RCC 7860 (cell line): ENCODE measurements at regions not wholly inside any gene's neighbourhood (a gene's known extent, or its start where the extent isn't known, plus 50 kb on each side); places are given as distances from the start of the nearest gene placed in this dataset.

Experiments used
- DNase-seq: peaks from one replicate; pipeline ENCODE4 v3.0.0-alpha.2; 2015; ENCODE audit warnings: low spot score
- FAIRE-seq: peaks from 2 replicates; lab custom pipeline; 2012; peaks lifted over from hg19 to GRCh38; lab: Jason Lieb, UNC

DNA sequence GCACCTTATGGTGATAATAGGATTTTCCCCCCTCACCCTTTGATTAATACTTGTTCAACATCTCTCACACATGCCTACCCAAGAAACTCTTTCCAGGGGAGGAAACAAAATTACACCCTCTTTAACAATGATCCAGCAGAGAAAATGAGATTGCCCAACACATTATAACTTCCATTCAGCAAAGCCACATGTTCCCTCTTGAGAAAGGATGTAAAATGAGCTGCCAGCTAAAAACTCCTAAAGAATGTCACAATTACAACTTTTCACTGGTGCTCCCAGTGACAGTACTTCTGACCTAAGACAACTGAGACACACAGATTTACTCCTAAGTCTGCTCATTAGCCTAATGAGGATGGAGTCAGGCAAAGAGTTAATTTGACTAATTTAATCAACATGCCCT lies 621.4 kb downstream of the DIAPH3 start:
- no peak for FAIRE-seq
- DNase-seq: no peak

DNA sequence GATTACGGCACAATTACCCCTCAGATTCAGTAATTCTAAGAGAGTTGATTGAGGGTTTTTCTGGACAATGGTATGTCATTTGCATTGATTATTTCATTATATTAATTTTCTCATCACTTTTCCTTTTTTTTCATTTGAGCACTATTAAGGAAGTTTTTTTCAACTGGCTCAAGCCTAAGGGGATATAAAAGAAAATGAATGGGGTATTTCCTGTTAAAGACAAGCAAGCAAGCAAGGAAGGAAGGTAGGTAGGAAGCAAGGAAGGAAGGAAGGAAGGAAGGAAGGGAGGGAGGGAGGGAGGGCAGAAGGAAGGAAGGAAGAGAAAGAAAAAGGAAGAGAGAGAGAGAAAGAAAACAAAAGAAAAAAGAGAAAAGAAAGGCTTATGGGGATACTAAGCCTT lies 620.3 kb downstream of the DIAPH3 start:
- no peak for DNase-seq
- no peak for FAIRE-seq

DNA sequence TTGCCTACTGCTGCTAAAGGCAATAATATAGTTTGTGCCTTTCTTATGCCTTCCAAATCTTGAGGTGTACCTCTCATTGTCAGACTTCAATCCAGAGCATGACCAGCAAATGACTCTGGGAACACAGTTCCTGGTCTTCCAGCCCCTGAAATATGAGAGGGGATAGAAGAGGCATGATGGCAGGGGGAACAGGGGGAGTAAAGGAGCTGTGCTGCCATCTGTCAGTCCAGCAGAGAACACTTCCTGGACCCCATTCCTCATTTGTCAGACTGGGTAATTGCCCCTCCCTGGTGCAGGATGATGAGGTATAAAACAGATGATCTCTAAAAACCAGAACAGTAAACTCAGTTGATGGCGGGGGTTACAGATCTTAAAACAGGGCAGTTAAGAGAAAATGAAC lies 618.7 kb downstream of the DIAPH3 start:
- DNase-seq: no peak
- FAIRE-seq: no peak

DNA sequence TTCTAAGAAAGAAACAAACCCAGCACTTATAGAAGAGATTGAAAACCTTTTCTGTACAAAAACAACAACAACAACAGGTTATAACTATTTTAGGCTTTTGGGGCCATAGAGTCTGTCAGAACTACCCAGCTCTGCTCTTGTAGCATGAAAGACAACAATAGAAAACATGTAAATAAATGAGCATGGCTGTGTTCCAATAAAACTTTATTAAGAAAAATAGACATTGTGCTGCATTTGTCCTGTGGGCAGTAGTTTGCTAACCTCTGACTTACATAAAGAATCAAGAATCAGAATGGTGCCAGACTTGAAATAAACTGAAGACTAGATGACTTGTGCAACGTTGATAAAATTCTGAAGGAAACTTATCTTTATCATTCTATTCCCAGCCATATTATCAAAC lies 617.5 kb downstream of the DIAPH3 start:
- DNase-seq (no peak), FAIRE-seq (no peak)

DNA sequence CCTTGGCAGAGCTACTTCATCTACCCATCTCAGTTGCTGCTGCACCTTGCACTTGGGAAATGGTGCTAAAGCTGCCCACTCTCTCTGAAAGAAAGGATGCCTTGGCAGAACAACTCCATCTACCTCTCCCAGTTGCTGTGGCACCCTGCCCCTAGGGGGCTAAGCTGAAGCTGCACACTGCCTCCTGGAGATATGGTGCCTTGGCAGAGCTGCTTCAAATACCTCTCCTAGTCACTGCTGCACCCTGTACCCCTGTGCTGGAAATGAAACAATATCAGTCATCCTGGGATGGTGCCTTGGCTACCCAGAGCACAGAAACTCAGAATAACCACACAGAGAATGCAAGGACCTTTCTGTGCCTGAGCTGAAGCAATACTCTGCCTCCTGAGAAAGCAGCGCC lies 615.8 kb downstream of the DIAPH3 start:
- FAIRE-seq (no peak), DNase-seq (no peak)

DNA sequence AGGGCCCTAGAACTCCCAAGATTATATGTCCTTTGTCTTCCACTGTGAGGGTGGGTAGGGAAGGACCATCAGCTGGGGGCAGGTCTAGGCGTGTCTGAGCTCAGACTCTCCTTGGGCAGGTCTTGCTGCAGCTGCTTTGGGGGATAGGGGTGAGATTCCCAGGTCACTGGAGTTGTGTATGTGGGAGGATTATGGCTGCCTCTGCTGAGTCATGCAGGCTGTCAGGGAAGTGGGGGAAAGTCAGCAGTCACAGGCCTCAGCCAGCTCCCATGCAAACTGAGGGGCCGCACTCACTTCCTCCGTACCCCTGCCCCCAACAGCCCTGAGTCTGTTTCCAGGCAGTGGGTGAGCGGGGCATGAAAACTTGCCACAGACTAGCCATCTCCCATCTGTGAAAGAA lies 600.8 kb downstream of the DIAPH3 start:
- FAIRE-seq: no peak
- DNase-seq: no peak

DNA sequence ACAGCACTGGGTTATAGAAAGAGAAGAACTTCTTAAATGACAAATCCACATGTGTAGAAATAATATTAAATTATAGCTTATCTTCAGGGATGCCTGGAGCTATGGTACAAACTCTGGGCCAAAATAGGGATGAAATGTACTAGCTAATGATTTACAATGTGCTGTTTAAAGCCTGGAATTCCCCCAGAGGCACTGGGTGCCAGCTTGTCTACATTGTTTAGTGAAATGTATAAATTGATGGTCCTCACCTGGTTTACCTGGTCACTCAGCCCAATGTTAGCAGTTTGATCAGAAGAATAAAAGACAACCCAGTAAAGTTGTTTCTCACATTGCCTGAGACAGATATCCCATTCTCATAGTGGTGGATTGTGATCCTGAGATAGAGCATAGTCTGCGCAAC lies 597.2 kb downstream of the DIAPH3 start:
- FAIRE-seq: no peak
- DNase-seq: no peak

DNA sequence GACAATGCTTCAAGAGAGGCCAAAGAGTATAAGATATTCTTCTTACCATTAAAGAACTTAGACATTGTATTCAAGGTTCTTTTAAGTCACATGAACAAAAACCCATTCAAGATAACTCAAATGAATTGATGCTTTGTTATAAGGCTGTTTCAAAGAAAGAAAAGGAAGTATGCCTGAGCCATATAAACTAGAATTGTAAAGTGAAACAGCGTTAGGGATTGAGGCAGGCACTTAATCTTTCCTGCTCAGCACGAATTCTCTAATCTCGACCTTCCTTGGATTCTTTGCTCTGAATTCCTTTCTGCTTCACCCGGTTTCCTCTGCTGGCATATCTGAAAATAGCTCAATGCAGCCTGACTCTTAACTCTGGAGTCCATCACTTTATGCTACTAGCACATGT lies 595.4 kb downstream of the DIAPH3 start:
- no peak for DNase-seq
- FAIRE-seq: no peak

DNA sequence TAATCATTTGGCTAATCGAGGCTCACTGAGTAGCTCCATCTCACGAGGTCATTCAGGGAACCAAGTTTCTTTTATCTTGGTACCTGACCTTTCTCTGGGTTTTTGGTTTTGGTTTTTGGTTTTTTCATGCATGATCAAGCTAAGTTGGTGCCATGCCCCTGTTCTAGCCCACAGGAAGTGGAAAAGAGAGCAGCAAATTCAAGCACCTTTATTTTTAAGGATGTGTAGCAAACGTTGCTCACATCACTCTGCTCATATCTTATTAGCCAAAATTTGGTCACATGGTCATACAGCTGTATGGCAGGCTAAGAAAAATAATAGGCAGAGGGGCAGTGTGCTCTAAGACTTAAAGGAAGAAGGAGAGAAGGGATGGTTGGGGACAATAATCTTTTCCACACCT lies 593.5 kb downstream of the DIAPH3 start:
- FAIRE-seq: no peak
- no peak for DNase-seq

DNA sequence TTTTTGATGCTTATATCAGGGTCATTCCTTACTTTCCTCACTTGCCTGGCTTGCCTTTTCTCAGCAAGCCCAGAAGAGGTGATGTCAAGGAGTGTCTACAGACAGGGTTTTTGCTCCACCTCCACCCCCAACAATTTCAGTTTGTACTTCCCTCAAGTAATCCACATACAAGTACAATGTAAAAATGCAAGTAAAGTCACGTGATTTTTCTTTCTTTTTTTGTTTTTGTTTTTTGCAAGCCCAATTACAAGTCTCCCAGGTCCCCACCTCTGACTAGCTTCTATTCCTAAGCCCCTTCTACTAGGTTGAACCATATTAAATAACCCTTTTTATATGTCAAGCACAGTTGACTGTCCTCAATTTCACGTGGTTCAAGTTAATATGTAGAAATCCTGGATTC lies 579.6 kb downstream of the DIAPH3 start:
- no peak for FAIRE-seq
- no peak for DNase-seq

DNA sequence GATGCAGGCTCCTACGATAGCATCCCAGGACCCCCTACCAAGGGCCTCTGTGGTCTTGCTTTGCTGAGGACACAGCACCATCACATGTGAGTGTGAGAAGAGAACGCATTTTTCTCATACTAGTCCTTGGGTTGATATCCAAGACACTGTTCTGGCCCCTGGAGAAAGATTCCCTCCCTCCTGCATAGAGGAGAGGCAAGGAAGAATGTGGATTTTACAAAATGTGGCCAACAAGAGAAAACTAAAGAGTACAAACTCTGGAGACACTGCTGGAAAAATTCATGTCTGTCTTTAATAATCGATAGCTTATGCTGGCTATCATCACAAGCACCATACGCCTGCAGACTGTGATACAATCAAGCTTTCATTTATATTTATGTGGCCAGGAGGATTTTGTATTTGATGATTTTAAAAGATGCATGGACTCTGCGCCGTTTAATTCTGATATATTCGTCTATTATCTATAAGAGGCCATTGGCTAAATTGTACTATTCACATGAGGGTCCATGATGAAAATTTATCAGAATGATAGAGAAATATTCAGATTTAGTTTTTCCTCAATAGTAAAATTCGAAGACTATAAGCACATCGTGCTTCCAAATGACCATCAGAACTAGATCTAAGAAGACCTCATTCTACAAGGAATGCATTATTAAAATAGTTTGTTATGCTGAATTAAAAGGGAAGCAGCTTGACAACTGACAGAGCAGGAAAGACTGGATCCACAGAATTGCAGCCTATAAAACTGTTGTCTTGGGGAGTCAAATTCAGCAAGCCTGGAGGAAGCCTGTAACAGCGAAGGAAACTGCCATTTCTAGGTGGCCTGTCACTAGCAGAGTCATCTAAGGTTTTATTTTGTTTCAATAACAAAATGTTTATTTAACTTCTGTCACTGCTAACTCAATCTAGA lies 578.7 kb downstream of the DIAPH3 start:
- no peak for FAIRE-seq
- DNase-seq: no peak

DNA sequence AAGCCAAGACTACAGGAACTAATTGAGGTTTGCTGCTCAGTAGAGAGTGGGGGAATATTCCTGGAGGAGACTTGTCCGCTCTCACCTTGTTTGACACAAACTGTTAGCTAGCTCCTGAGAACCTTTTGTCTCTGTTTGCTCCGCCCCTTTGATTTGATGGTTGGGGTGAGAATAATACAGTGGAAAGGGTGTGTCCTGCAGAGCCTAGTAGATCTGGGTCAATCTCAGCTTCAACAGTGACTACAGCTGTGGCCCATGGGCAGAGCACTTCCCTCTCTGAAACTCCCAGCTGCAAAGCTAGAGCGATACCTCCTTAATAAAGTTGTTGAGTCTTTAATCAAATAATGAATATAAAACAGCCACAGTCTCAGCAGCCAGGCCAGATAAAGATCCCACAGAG lies 576.7 kb downstream of the DIAPH3 start:
- FAIRE-seq (no peak), DNase-seq (no peak)

DNA sequence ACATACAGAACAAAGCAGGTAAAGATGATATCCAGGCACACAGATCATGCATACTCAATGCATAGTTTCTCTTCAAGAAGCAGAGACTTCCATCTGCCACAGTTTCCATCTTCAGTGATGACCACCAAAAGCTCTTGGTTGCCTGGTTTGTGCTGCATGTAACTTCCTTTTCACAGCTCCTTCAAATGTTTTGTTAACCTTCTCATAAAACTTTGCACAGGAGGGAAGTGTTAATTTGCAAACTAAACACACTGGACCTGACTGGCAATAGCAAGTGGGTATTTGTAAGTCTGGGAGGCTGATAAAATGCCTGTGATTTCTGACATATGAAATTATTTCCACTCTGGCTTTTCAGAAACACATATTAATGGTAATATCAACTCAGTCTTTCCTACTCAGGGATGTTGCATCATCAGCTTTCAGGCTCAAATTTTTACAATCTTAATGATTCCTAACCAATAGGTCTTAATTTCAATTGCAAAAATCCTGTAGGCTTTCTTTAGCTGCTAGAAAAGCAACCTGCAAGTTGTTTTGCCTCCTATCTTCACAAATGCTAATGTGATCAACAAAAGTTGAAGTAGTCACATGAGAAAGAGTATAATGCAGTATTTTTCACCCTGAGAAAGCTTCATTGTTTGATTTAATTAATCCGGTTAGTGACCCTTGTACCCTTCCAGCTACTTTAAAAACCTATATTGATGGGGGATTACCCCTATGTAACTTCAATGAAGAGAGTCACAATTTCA lies 575.6 kb downstream of the DIAPH3 start:
- DNase-seq (no peak), FAIRE-seq (no peak)

DNA sequence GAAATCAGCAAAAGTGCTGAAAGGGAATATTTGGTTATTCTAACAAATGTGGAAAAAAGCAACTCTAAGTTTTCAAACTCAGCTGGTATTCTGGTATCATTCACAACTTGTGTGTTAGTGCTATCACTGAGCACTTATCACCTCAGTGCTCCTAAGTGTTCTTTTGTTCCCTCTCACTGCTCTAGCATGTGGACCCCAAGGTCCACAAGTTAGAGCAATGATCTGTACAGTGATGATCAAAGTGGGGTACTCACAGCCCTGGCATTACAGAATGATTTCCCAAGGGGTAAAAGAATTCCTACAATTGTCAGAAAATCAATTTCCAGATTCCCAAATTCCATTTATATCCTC lies 575.0 kb downstream of the DIAPH3 start:
- DNase-seq: no peak

DNA sequence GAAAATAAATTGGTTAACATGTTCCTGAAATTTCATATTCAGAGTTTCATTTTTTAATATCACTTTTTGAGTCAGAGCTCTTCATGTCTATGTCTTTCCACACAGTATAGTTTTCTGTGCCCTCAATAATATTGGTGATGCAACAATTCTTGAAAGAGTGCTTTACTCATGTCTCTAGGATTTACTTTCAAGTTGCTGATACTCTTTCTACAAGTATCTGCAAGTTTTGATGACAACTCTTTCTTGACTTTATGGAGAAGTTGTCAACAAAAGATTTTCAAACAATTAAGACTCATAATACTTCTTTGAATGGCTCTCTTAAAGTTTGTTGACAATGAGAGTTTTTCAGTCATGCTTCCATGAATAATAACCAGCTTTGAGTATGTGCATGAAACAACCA lies 561.7 kb downstream of the DIAPH3 start:
- DNase-seq: no peak
- FAIRE-seq: no peak

More for the DNA sequence above, 575.0 kb downstream of the DIAPH3 start:
- FAIRE-seq: no peak

DNA sequence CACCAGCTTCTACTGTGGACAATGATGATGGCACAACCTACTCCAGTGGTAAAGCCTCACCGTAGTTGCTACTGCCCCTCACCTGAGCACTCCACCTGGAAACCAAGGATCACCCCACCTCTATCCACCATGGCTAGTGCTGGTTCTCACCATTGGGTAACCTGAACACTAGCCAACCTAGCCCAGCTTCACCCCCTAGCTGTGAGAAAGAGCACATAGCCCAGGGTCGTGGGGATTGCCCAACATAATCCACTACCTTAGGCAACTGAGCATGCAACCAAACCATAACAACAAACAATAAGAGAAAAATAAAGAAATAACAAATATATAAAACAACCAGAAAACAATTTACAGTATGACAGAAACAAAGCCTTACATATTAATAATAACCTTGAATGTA lies 560.1 kb downstream of the DIAPH3 start:
- no peak for DNase-seq
- FAIRE-seq: no peak

DNA sequence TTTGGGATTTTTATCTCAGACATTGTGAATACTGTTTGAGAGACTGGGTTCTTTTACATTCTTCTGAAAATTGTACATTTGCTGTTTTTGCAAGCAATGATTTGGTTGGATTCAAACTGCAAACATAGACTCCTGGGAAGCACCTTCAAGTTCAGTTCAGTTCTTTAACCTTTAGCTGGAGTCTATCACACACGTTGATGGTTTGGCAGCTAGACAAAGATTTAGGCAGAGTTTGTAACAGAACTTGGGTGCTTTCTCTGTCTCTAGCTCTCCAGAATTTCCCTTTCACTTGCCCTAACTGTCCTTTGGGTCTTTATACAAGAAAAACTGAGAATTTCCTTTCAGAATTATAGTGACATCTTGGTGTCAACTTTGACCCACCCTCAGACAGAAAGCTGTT lies 556.6 kb downstream of the DIAPH3 start:
- FAIRE-seq: no peak
- no peak for DNase-seq

DNA sequence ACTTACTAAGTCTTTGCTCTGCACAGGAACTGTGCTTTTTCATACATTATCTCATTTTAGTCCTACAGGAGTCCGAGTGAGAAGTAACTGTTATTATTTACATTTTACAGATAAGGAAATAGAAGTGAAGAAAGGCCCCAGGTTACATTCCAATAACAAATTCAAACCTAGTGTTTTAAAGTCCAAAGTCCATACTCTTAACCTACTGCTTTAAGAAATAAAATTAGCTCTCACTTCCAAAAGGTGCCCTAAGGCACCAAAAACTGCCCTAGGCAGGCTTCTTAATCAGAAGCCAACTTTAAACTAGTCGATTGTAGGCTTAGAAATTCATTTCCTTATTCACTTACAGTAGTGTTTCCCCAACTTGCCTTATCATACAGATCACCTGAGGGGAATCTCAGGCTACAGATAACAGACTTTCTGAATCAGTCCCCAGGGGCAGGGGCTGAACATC lies 555.9 kb downstream of the DIAPH3 start:
- no peak for DNase-seq
- no peak for FAIRE-seq

DNA sequence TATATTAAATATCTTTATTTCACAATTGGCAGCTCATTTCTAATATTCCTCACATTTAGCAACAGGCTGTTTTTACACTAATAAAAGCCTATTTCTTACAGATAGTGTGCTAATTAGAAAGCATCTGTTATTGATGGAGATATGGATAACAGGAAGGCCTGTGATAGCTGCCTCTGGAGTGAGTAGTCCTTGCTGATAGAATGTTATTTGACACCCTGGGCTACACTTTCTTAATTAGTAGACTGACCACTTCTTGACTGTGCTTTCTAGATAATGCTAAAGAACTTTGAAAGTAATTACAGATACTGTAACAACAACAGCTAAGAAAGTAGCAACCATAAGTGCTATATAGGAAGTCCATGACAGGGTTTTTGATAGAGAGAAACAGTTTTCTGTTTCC lies 554.3 kb downstream of the DIAPH3 start:
- FAIRE-seq (no peak), DNase-seq (no peak)
